Endothelial cell of umbilical vein (primary cell): ENCODE measurements at regions not wholly inside any gene's neighbourhood (a gene's known extent, or its start where the extent isn't known, plus 50 kb on each side); places are given as distances from the start of the nearest gene placed in this dataset.

Source experiments
- BruUV-seq: library from RNA; stranded (reverse); fragments of 400-500 nt; replicated peaks from 2 replicates; lab custom pipeline; 2021; lab: Mats Ljungman, UMichigan
- CTCF ChIA-PET: fragments of 300-600, 350-600 bp; sonication (Branson Sonifier 250); formaldehyde crosslinking; loops from one replicate; lab custom pipeline; 2021; ENCODE audit warnings: antibody characterized with exemption, inconsistent platforms; lab: Charles Lee
- POLR2A ChIA-PET: fragments of 300-600, 350-600 bp; sonication (Branson Sonifier 250); formaldehyde crosslinking; loops from one replicate; lab custom pipeline; 2021; ENCODE audit warnings: antibody characterized with exemption, inconsistent platforms; lab: Charles Lee
- DNase-seq: peaks from one replicate; pipeline ENCODE4 v3.0.0-alpha.2; 2011; ENCODE audit warnings: low read depth, low spot score
- FAIRE-seq: peaks from 2 replicates; lab custom pipeline; 2011; peaks lifted over from hg19 to GRCh38; lab: Jason Lieb, UNC
- H2AFZ ChIP-seq: 2 replicates; pipeline ENCODE4 v1.6.0; 2012; ENCODE audit warnings: low read depth, low read length, control low read depth, inconsistent platforms
- H3K27ac ChIP-seq: 2 replicates; pipeline ENCODE4 v1.5.1; 2011; ENCODE audit warnings: low read depth, mild to moderate bottlenecking, control low read depth, low read length, moderate library complexity; ENCODE audit not compliant: insufficient read depth
- H3K27me3 ChIP-seq, 2 experiments: 2 replicates each; pipeline versions ENCODE4 v1.6.0 to v1.6.1; 2011; ENCODE audit warnings: low read length in 2 of 2, mixed read lengths in 1 of 2; ENCODE audit not compliant: control insufficient read depth in 2 of 2, insufficient read depth in 2 of 2
- H3K36me3 ChIP-seq, 2 experiments: 2 replicates in 1 of 2; 3 replicates in 1 of 2; pipeline ENCODE4 v1.5.1; 2011; ENCODE audit warnings: low read length in 2 of 2, mild to moderate bottlenecking in 1 of 2, moderate library complexity in 1 of 2; ENCODE audit not compliant: control insufficient read depth in 2 of 2, insufficient read depth in 2 of 2; ENCODE audit errors: extremely low read depth in 1 of 2
- H3K4me1 ChIP-seq: 3 replicates; pipeline ENCODE4 v1.5.1; 2011; ENCODE audit warnings: mild to moderate bottlenecking, low read length; ENCODE audit not compliant: control insufficient read depth, insufficient read depth; ENCODE audit errors: extremely low read depth
- H3K4me2 ChIP-seq: 2 replicates; pipeline ENCODE4 v1.6.1; 2011; ENCODE audit warnings: low read length, control low read depth, mixed read lengths; ENCODE audit not compliant: insufficient read depth
- H3K4me3 ChIP-seq, 3 experiments: fragments of 200-600 bp in 1 of 3; sonication (generic), shearing (Covaris generic) in 1 of 3; replicated peaks in 1 of 3; 2 replicates each; pipeline ENCODE4 v1.5.1; 2011 to 2016; ENCODE audit warnings: control low read depth in 3 of 3, low read length in 3 of 3, mild to moderate bottlenecking in 2 of 3, inconsistent platforms in 1 of 3, low read depth in 1 of 3, moderate library complexity in 1 of 3; ENCODE audit not compliant: insufficient read depth in 1 of 3
- H3K79me2 ChIP-seq: 2 replicates; pipeline ENCODE4 v1.6.0; 2012; ENCODE audit warnings: low read length, inconsistent platforms; ENCODE audit not compliant: control insufficient read depth, insufficient read depth
- H3K9ac ChIP-seq: replicated peaks from 2 replicates; pipeline ENCODE3; 2011; ENCODE audit warnings: low read length, control low read depth; ENCODE audit not compliant: insufficient read depth; ENCODE audit errors: extremely low read depth
- H3K9me1 ChIP-seq: replicated peaks from 3 replicates; pipeline ENCODE4 v1.6.0; 2011; ENCODE audit warnings: mild to moderate bottlenecking, low read length; ENCODE audit not compliant: control insufficient read depth, insufficient read depth; ENCODE audit errors: extremely low read depth
- H3K9me3 ChIP-seq: replicated peaks from 2 replicates; pipeline ENCODE4 v1.5.1; 2012; ENCODE audit warnings: low read length, inconsistent platforms; ENCODE audit not compliant: control insufficient read depth, insufficient read depth
- H4K20me1 ChIP-seq: replicated peaks from 2 replicates; pipeline ENCODE3; 2011; ENCODE audit warnings: mild to moderate bottlenecking, low read length; ENCODE audit not compliant: control insufficient read depth, insufficient read depth; ENCODE audit errors: extremely low read depth
- CTCF ChIP-seq, 2 donors: IDR thresholded peaks; 1 replicate in 1 of 2; 2 replicates in 1 of 2; pipeline ENCODE4 v1.5.1; 2011; ENCODE audit warnings: low read length in 2 of 2, mild to moderate bottlenecking in 2 of 2, moderate library complexity in 2 of 2, control low read depth in 1 of 2, inconsistent platforms in 1 of 2, low read depth in 1 of 2; ENCODE audit not compliant: insufficient read depth in 1 of 2; ENCODE audit errors: extremely low read depth in 1 of 2
- EZH2 ChIP-seq: IDR thresholded peaks from 2 replicates; pipeline ENCODE4 v1.6.1; 2012; ENCODE audit warnings: borderline replicate concordance, low read depth, mild to moderate bottlenecking, moderate library complexity, low read length, inconsistent platforms; ENCODE audit not compliant: severe bottlenecking
- FOS ChIP-seq: IDR thresholded peaks from 2 replicates; pipeline ENCODE4 v1.6.1; 2011; ENCODE audit warnings: mild to moderate bottlenecking, low read length, moderate library complexity, borderline replicate concordance; ENCODE audit not compliant: insufficient read depth
- GATA2 ChIP-seq: IDR thresholded peaks from 2 replicates; pipeline ENCODE4 v1.7.0; 2011; ENCODE audit warnings: low read depth, mild to moderate bottlenecking, moderate library complexity, mixed read lengths, low read length; ENCODE audit not compliant: insufficient read length, insufficient read depth
- JUN ChIP-seq: IDR thresholded peaks from 2 replicates; pipeline ENCODE4 v1.6.1; 2011; ENCODE audit warnings: borderline replicate concordance, low read depth; ENCODE audit not compliant: insufficient read length, insufficient read depth
- MAX ChIP-seq: IDR thresholded peaks from 2 replicates; pipeline ENCODE4 v1.6.1; 2011; ENCODE audit not compliant: insufficient read depth, insufficient read length
- MYC ChIP-seq: IDR thresholded peaks from one replicate; pipeline ENCODE4 v1.6.1; 2011; ENCODE audit warnings: mild to moderate bottlenecking, low read depth, low read length
- POLR2A ChIP-seq: IDR thresholded peaks from 2 replicates; pipeline ENCODE4 v1.6.1; 2012; ENCODE audit warnings: low read depth, mild to moderate bottlenecking, control low read depth, low read length
- POLR2AphosphoS5 ChIP-seq: IDR thresholded peaks from 2 replicates; pipeline ENCODE4 v1.6.1; 2012; ENCODE audit warnings: low read depth, mild to moderate bottlenecking, control low read depth, low read length, moderate library complexity; ENCODE audit not compliant: insufficient read depth
- dilution Hi-C: fragments of 300-500 bp; cut with MboI; formaldehyde crosslinking; loops from one replicate; pipeline ENCODE4 v1.15.0; 2019; ENCODE audit warnings: low sequenced_read_pairs; ENCODE audit not compliant: extremely low pct_ligation_motif_present
- intact Hi-C: fragments of 100-400 bp; cut with micrococcal nuclease; formaldehyde crosslinking; loops from one replicate; pipeline ENCODE4 v1.10.0; 2022

GRCh38 chr2:8510519-8510918 lies 171.3 kb upstream of the ID2 start:
- ChIA-PET CTCF (no interaction called here), POLR2A (no interaction called here)
- no TSS peak for BruUV-seq
- TF ChIP-seq GATA2 (no peak), EZH2 (no peak), MYC (no peak), MAX (no peak), CTCF (IDR thresholded peaks at IDR 0.05; ENCODE audit: extremely low read depth in 1 of 2, insufficient read depth in 1 of 2, low read depth in 1 of 2, low read length in 2 of 2) (no peak), JUN (no peak), FOS (no peak), POLR2AphosphoS5 (no peak), POLR2A (no peak)
- no peaks in the 10 kb centered on the region for H4K20me1 ChIP-seq
- intact Hi-C loops (no loop called here), dilution Hi-C loops (no loop called here)
- H3K79me2 ChIP-seq, result no peaks in the 10 kb centered on the region
- H3K4me1 ChIP-seq, result no peaks in the 10 kb centered on the region
- H3K27ac ChIP-seq, result no peak overlapping the region
- H3K4me3 ChIP-seq, result no peak overlapping the region
- DNase-seq (no peak), FAIRE-seq (no peak)
- H3K36me3 ChIP-seq, result no peaks in the 10 kb centered on the region
- peaks cover 2% of the 10 kb centered on the region for H3K9me3 ChIP-seq
- no peak overlapping the region for H2AFZ ChIP-seq
- H3K9ac ChIP-seq, result no peak overlapping the region
- no peaks in the 10 kb centered on the region for H3K27me3 ChIP-seq
- no peaks in the 10 kb centered on the region for H3K9me1 ChIP-seq
- no peak overlapping the region for H3K4me2 ChIP-seq
